HCT116 (cell line): ENCODE measurements at regions not wholly inside any gene's neighbourhood (a gene's known extent, or its start where the extent isn't known, plus 50 kb on each side); places are given as distances from the start of the nearest gene placed in this dataset.

Experiments used
- ATAC-seq: fragments of 200-7000 bp; cut with Tn5 transposase; 2 replicates; pipeline ENCODE4 v1.9.1; 2020; ENCODE audit warnings: mild to moderate bottlenecking, moderate library complexity
- BruUV-seq: library from RNA; stranded (reverse); fragments of 400-500 nt; replicated peaks from 2 replicates; lab custom pipeline; 2021; lab: Mats Ljungman, UMichigan
- CTCF ChIA-PET: fragments of 300-600 bp; sonication (Branson Sonifier 250); formaldehyde crosslinking; loops from one replicate; lab custom pipeline; 2021; ENCODE audit warnings: antibody characterized with exemption; lab: Charles Lee
- POLR2A ChIA-PET: fragments of 300-600, 350-600 bp; sonication (Branson Sonifier 250); formaldehyde crosslinking; loops from one replicate; lab custom pipeline; 2021; ENCODE audit warnings: antibody characterized with exemption; lab: Charles Lee
- RAD21 ChIA-PET, 2 experiments: fragments of 300-600 bp; sonication (Branson Sonifier 250); formaldehyde crosslinking; loops; one replicate each; lab custom pipeline; 2023; ENCODE audit warnings: low total read pairs in 2 of 2; ENCODE audit not compliant: uncharacterized antibody in 2 of 2, unreplicated experiment in 2 of 2, low non-redundant PET in 1 of 2; lab: Charles Lee
- DNase-seq: peaks from one replicate; pipeline ENCODE4 v3.0.0-alpha.2; 2010; ENCODE audit warnings: low read depth, low spot score
- H2AFZ ChIP-seq: fragments of 200-600 bp; shearing (Covaris generic), sonication (generic); 2 replicates; pipeline ENCODE4 v1.6.1; 2017; ENCODE audit warnings: low read depth, mixed run types, mixed read lengths, antibody characterized with exemption, low read length; ENCODE audit not compliant: poor library complexity, severe bottlenecking
- H3K27ac ChIP-seq: 2 replicates; pipeline ENCODE4 v1.5.1; 2012; ENCODE audit warnings: low read depth, low read length
- H3K27me3 ChIP-seq: fragments of 200-600 bp; sonication (generic); 2 replicates; pipeline ENCODE4 v1.6.1; 2016; ENCODE audit warnings: mixed run types, low read length, mixed read lengths; ENCODE audit not compliant: insufficient read depth
- H3K36me3 ChIP-seq, 2 experiments: fragments of 200-500 bp in 1 of 2; fragments of 200-600 bp in 1 of 2; sonication (Bioruptor generic) in 1 of 2; sonication (generic) in 1 of 2; 2 replicates each; pipeline versions ENCODE4 v1.5.1 to v1.6.1; 2014 to 2016; ENCODE audit warnings: low read length in 2 of 2, inconsistent platforms in 1 of 2, mixed read lengths in 1 of 2, mixed run types in 1 of 2; ENCODE audit not compliant: insufficient read depth in 2 of 2, control insufficient read depth in 1 of 2
- H3K4me1 ChIP-seq, 2 experiments: fragments of 200-600 bp in 1 of 2; sonication (generic) in 1 of 2; 2 replicates each; pipeline versions ENCODE4 v1.5.1 to v1.6.1; 2012 to 2017; ENCODE audit warnings: low read length in 2 of 2, inconsistent platforms in 1 of 2, mild to moderate bottlenecking in 1 of 2, mixed read lengths in 1 of 2, mixed run types in 1 of 2, moderate library complexity in 1 of 2; ENCODE audit not compliant: insufficient read depth in 2 of 2, control insufficient read depth in 1 of 2
- H3K4me2 ChIP-seq: fragments of 200-600 bp; sonication (generic); 2 replicates; pipeline ENCODE4 v1.6.1; 2017; ENCODE audit warnings: mixed run types, low read length, mixed read lengths
- H3K4me3 ChIP-seq, 2 experiments: fragments of 200-600 bp in 1 of 2; sonication (generic) in 1 of 2; replicated peaks in 1 of 2; 2 replicates each; pipeline ENCODE4 v1.5.1; 2011 to 2016; ENCODE audit warnings: low read length in 2 of 2, control low read depth in 1 of 2, low read depth in 1 of 2, mild to moderate bottlenecking in 1 of 2, mixed read lengths in 1 of 2, mixed run types in 1 of 2
- H3K79me2 ChIP-seq: fragments of 200-600 bp; sonication (generic); 2 replicates; pipeline ENCODE4 v1.6.1; 2017; ENCODE audit warnings: mild to moderate bottlenecking, mixed run types, low read length, moderate library complexity, mixed read lengths; ENCODE audit not compliant: insufficient read depth
- H3K9ac ChIP-seq: fragments of 200-600 bp; sonication (generic); 2 replicates; pipeline ENCODE4 v1.6.1; 2016; ENCODE audit warnings: low read length, mixed read lengths
- H3K9me2 ChIP-seq: fragments of 200-600 bp; sonication (generic), shearing (Covaris generic); 2 replicates; pipeline ENCODE4 v1.6.1; 2017; ENCODE audit warnings: mixed run types, mild to moderate bottlenecking, moderate library complexity; ENCODE audit not compliant: insufficient read depth
- H3K9me3 ChIP-seq, 2 experiments: fragments of 200-500 bp in 1 of 2; fragments of 200-600 bp in 1 of 2; sonication (Bioruptor generic) in 1 of 2; sonication (generic) in 1 of 2; 2 replicates each; pipeline ENCODE4 v1.6.1; 2014 to 2017; ENCODE audit warnings: low read length in 2 of 2, mixed read lengths in 2 of 2, inconsistent platforms in 1 of 2, low read depth in 1 of 2, mild to moderate bottlenecking in 1 of 2, mixed run types in 1 of 2, moderate library complexity in 1 of 2; ENCODE audit not compliant: control insufficient read depth in 1 of 2, insufficient read depth in 1 of 2
- H4K20me1 ChIP-seq: fragments of 200-600 bp; sonication (generic), shearing (Covaris generic); 2 replicates; pipeline ENCODE4 v1.6.1; 2017; ENCODE audit warnings: mixed run types, mild to moderate bottlenecking, moderate library complexity; ENCODE audit not compliant: insufficient read depth
- CTCF ChIP-seq, 3 experiments: fragments of 200-600 bp in 1 of 3; sonication (generic) in 1 of 3; IDR thresholded peaks in 2 of 3; conservative IDR thresholded peaks in 1 of 3; 2 replicates each; pipeline ENCODE4 v1.5.1; 2012 to 2017; ENCODE audit warnings: low read depth in 2 of 3, low read length in 2 of 3, antibody characterized with exemption in 1 of 3, borderline replicate concordance in 1 of 3, control low read depth in 1 of 3, mild to moderate bottlenecking in 1 of 3, mixed read lengths in 1 of 3, mixed run types in 1 of 3, moderate library complexity in 1 of 3; ENCODE audit not compliant: insufficient read depth in 1 of 3
- ELF1 ChIP-seq: IDR thresholded peaks from 2 replicates; pipeline ENCODE4 v1.6.1; 2012; ENCODE audit warnings: low read depth, borderline replicate concordance
- EZH2 ChIP-seq: fragments of 200-600 bp; sonication (generic); IDR thresholded peaks from 2 replicates; pipeline ENCODE4 v1.6.1; 2017; ENCODE audit warnings: antibody characterized with exemption, mixed run types
- EZH2phosphoT487 ChIP-seq: fragments of 200-600 bp; IDR thresholded peaks from 2 replicates; pipeline ENCODE4 v1.6.1; 2018; ENCODE audit warnings: antibody characterized with exemption, borderline replicate concordance
- FOSL1 ChIP-seq: IDR thresholded peaks from 2 replicates; pipeline ENCODE4 v1.6.1; 2012; ENCODE audit warnings: low read depth
- MAX ChIP-seq: IDR thresholded peaks from 2 replicates; pipeline ENCODE4 v1.6.1; 2012
- POLR2A ChIP-seq: IDR thresholded peaks from 2 replicates; pipeline ENCODE4 v1.7.0; 2011; ENCODE audit warnings: borderline replicate concordance; ENCODE audit not compliant: insufficient read depth, insufficient read length; ENCODE audit errors: extremely low read depth
- POLR2AphosphoS5 ChIP-seq: IDR thresholded peaks from 2 replicates; pipeline ENCODE4 v1.6.1; 2011; ENCODE audit warnings: mild to moderate bottlenecking, low read depth, low read length, moderate library complexity
- SIN3A ChIP-seq: IDR thresholded peaks from 2 replicates; pipeline ENCODE4 v1.6.1; 2012; ENCODE audit warnings: low read depth
- SRF ChIP-seq: IDR thresholded peaks from 2 replicates; pipeline ENCODE4 v1.6.1; 2012; ENCODE audit warnings: low read depth
- TCF7L2 ChIP-seq: IDR thresholded peaks from 2 replicates; pipeline ENCODE4 v1.7.0; 2011; ENCODE audit warnings: borderline replicate concordance, inconsistent platforms; ENCODE audit not compliant: insufficient read depth, insufficient read length; ENCODE audit errors: extremely low read depth
- ZNF274 ChIP-seq: fragments of 200-500 bp; sonication (Bioruptor generic); IDR thresholded peaks from 2 replicates; pipeline ENCODE4 v1.6.1; 2014; ENCODE audit warnings: mild to moderate bottlenecking, low read depth, low read length, inconsistent platforms
- intact Hi-C: fragments of 100-400 bp; cut with micrococcal nuclease; formaldehyde crosslinking; loops from 2 replicates; pipeline ENCODE4 v1.10.0; 2022

GRCh38 chr16:64869781-64870180 is 252.1 kb downstream of the CDH11 start:
- CTCF ChIA-PET: no interaction called here
- no peak overlapping the region for H2AFZ ChIP-seq
- no peaks in the 10 kb centered on the region for H3K27me3 ChIP-seq
- DNase-seq (no peak), ATAC-seq (no peak)
- no peaks in the 10 kb centered on the region for H3K36me3 ChIP-seq
- H3K4me3 ChIP-seq: no peak overlapping the region
- H3K9me2 ChIP-seq: no peaks in the 10 kb centered on the region
- POLR2A ChIA-PET: no interaction called here
- no peak overlapping the region for H3K27ac ChIP-seq
- no peak overlapping the region for H3K9ac ChIP-seq
- H3K9me3 ChIP-seq: peaks cover 14 to 18% of the 10 kb centered on the region in 2 experiments; a peak in 2 of 4 replicates
- RAD21 ChIA-PET: no interaction called here
- no peaks in the 10 kb centered on the region for H3K4me1 ChIP-seq
- no peaks in the 10 kb centered on the region for H4K20me1 ChIP-seq
- H3K4me2 ChIP-seq: no peak overlapping the region
- BruUV-seq: no TSS peak
- TF ChIP-seq TCF7L2 (no peak), EZH2phosphoT487 (no peak), EZH2 (no peak), MAX (no peak)
- intact Hi-C loops: no loop called here
- H3K79me2 ChIP-seq: no peaks in the 10 kb centered on the region

- Histone ChIP-seq H3K9me3 (peaks cover 14 to 27% of the 10 kb centered on the region in 2 experiments; a peak in 2 of 4 replicates), H3K4me3 (no peak overlapping the region), H3K4me2 (no peak overlapping the region), H3K27me3 (no peaks in the 10 kb centered on the region), H3K4me1 (no peaks in the 10 kb centered on the region), H3K9me2 (no peaks in the 10 kb centered on the region), H3K79me2 (no peaks in the 10 kb centered on the region), H3K36me3 (no peaks in the 10 kb centered on the region), H2AFZ (no peak overlapping the region), H3K9ac (no peak overlapping the region), H3K27ac (no peak overlapping the region), H4K20me1 (no peaks in the 10 kb centered on the region)
- TF ChIP-seq POLR2AphosphoS5 (no peak), POLR2A (no peak), CTCF (IDR thresholded peaks at IDR 0.05 in 2 of 3, conservative IDR thresholded peaks at IDR 0.05 in 1 of 3; ENCODE audit: borderline replicate concordance in 1 of 3, insufficient read depth in 1 of 3, low read depth in 2 of 3, low read length in 2 of 3) (no peak), EZH2 (no peak), SRF (no peak), SIN3A (no peak), ZNF274 (no peak), TCF7L2 (no peak), ELF1 (no peak), FOSL1 (no peak), MAX (no peak)
- no peak for DNase-seq
- POLR2A ChIA-PET: no interaction called here
- RAD21 ChIA-PET: no interaction called here
- CTCF ChIA-PET: no interaction called here
- BruUV-seq: no TSS peak
- no peak for ATAC-seq
- intact Hi-C loops: no loop called here
Measured at GRCh38 chr16:64866021-64866420, 255.8 kb downstream of the CDH11 start.
